GM19467 (cell line): ENCODE measurements at regions not wholly inside any gene's neighbourhood (a gene's known extent, or its start where the extent isn't known, plus 50 kb on each side); places are given as distances from the start of the nearest gene placed in this dataset.
A peak's percentile ranks its signal among the peaks of the same experiment; 100 is the strongest.

ENCODE experiments used
- ATAC-seq: cut with Tn5 transposase; IDR thresholded peaks from one replicate; pipeline ENCODE4 v1.9.1; 2021; ENCODE audit warnings: mild to moderate bottlenecking, moderate library complexity; ENCODE audit not compliant: unreplicated experiment

DNA sequence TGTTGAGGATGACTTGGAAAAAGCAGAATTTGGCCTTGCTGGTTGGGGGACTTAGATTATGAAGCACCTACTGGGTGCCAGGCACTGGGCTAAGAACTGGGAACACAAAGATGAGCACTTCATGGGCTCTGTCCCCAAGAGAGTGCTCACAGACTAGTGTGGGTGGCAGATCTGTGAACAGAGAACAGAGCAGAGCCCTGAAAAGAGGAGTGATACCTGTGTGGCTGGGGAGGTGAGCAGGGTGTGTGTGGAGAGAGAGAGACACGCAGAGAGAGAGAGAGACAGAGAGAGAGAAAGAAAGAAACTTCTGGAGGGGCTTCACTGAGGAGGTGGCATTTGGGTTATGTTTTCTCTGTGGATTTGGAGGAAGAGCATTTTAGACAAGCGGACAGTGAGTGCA is 61.1 kb upstream of the PPP2R5A start:
- no peak for ATAC-seq

DNA sequence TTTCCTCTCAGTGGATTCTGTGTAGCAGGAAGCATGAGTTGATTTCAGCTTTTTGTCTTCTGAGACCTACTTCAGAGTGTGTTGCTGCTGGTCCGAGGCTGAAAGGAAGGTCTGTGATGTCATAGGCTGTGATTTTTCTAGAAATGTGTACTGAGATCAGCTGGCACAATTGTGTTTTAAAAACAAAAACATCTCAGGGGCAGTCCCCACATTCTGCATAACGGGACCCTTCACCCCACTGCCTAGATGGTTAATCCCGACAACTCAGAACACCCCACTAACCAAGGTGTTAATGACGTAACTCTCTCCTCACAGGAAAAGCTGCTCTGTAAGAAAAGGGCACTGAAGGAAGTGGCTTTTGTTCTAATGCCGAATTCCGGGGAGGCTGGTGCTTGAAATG is 59.8 kb upstream of the PPP2R5A start:
- no peak for ATAC-seq

DNA sequence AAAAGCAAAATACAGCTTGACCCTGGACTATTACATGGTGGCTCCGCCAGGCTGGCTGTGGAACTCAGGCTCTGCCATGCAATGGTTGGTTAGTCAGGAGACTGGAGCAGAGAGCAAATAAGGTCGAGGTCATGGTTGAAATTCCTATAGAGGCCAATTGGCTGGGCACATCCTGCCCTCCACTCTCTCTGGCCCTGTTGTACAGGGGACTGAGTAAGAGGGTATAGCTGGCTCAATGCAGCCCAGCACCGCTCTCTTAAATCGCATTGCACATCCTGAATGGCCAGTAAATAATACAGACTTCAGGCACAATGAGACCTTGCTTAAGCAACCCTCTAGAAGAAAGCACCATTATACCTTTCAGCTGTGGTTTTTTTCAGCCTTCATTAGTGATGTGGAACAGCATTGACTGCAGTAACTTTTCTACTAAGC is 59.3 kb upstream of the PPP2R5A start:
- ATAC-seq: peak; percentile 54

DNA sequence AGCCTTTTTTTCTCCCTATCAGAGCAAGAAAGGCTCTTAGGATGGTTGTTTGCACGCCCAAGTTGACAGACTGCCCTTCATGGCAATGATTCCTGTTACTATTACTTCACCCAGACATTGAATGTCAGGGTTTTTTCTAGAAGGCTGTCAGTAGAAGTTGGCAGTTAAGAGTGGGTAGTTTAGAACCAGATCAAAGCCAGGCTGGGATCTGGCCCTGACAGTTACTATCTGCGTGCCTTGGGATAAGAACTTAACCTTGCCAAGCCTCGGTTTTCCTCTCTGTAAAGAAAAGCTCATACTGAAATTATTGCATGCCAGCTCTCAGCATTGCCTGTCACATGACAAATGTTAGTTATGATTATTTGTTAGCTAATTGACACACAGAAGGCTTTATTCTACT is 58.7 kb upstream of the PPP2R5A start:
- no peak for ATAC-seq

DNA sequence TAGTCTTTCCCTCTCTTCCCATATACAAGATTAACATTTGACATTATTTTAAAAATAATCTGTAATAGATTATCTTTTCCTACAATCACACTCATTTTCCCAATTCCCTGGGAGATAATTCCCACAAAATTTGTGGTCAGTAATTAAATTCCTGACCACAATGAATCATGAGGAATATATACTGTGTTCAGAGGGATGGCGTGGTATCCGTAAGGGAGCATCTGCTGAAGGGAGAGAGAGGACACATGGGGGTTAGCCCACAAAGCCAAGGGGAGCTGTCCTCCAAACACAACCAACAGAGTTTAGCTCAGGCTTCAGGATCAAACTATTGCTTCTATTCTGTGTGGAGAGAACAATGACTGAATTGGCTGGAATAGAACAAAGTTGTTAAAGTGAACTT is 57.1 kb upstream of the PPP2R5A start:
- ATAC-seq: no peak

DNA sequence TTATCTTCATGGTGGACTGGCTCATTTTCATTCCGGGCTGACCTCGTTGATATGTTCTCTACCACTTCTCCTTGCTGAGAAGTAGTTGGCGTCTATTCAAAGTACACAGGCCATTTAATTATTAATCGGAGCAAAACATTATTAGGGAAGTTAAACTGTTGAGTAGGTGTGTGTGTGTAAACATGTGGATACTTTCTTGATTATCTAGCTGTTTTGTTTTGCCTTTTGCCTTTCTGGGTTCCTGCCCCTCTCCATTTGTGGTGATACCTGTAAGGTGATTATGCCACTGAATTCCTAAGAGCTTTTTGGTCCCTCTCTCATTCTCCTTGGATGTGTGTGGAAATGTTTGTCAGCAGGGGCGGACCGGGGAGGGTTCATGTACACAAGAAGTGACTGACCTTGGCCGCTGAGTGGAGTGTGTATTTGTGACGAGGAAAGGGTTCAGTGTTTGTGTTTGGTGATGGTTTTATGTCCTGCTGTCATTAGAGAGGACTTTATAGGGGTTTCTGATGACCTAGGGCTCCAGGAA is 56.6 kb upstream of the PPP2R5A start:
- no peak for ATAC-seq

DNA sequence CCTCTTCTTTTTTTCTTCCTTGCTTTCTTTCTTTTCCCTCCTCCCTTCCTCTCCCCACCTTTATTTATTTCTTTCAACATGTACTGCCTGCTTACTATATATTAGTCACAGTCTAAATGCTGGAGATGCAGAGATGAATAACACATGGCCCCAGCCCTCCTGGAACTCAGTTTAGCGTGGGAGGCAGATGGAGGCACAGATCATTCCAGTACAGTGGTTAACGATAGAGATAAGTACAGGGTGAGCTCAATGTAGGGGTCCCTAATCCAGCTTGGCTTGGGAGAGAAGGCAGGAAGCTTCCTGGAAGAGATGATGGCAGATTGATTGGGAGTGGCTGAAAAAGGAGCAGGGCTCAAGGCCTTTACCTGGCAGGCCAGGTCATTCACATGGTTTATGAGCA is 55.6 kb upstream of the PPP2R5A start:
- ATAC-seq: no peak

DNA sequence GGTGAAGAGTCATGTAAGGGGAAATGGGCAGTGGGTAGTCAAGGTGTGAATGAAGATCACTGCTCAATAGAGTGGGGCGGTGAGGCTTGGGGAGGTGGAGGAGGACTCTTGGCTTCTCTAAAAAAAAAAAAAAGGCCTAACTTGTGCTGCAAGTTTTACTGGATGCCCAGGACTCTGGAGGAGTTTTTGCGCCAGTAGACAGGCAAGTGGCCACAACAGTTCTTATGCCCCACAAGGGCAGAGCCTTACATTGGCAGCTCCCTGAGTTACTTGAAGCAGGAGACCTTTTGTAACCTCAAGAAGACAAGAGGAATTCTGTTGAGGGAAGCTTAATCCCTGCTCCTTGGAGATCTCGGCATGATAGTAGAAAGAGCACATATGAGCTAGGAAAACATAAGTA is 54.9 kb upstream of the PPP2R5A start:
- ATAC-seq: no peak

DNA sequence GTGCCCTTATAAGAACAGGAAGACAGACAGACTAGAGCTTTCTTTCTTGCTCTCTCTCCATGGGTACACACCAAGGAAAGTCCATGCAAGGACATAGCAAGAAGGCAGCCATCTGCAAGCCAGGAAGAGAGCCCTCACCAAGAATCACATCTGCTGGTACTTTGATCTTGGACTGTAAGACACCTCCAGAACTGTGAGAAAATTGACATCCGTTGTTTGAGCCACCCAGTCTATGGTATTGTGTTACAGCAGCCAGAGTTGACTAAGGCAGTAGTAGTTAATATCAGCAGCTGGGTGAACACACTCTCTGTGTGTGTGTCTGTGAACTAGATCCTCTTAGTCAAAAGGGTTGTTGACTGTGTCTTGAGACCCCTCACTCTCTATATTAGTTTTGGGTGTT is 53.8 kb upstream of the PPP2R5A start:
- ATAC-seq: no peak

DNA sequence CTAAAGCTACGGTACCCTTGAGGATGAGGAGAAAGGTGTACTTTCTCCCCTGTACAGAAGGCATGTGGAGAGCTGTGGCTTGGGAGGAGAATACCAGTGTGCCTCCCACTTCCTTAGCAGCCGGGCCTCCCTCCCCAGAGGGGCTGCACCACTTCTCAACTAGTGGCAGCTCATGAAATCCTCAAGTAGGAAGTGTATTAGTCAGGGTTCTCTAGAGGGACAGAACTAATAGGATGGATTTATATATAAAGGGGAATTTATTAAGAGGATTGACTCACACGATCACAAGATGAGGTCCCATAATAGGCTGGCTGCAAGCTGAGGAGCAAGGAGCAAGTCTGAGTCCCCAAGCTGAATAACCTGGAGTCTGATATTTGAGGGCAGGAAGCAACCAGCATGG is 53.1 kb upstream of the PPP2R5A start:
- ATAC-seq: no peak

DNA sequence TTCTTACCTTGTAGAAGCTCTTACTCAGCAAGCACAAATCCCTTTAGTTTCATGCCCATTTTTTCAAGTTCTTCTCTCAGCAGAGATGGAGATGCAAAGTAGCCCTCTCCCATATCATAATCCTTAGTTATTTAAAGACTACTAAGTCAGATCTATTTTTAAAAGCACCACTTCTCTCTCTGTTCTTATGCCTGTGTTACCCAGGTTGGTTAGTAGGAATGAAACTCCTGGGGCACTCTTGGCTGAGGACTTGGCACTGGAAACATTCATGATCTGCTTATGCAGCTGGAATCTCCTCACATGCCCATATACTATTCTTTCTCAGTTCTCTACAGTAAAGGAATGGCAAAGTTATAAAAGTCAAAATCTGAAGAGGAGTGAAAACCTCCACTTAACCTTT is 51.9 kb upstream of the PPP2R5A start:
- no peak for ATAC-seq

DNA sequence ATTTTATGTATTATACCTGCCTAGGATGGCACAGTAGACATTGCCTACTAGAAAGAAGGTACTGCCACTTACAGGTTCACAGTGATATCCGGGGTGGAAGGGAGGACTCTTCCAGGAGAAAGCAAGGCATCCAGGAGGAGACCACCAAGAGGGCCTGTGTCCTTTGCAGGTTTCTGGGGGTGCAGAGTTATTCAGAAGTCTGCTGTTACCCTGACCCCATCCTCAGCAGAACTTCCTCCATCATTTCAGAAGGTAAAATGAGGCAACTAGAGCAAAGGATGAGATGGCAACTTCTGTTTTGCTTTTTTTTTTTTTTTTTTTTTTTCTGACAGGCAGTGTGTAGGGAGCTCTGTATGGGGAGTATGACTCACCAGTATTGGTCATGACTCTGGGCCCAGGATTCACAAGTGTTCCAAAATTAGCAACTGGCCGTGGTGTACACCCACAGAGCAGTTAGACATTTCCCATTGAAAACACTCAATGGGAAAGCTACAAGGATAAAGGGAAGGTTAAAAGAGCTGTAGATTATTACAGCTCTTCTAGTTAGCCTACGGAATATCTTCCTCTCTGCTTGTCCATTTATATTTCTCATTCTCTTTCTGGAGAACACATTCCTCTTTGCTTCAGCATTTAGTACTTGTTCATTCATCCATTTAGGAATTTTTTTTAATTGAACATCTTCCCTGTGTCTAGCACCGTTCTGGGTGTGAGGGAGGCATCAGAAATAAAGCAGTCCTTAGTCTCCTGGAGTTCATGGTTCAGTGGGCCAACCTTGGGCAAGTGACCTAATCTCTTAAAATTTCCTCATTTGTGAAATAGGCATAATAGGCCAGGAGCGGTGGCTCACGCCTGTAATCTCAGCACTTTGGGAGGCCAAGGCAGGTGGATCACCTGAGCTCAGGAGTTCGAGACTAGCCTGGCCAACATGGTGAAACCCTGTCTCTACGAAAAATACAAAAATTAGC is 50.5 kb upstream of the PPP2R5A start:
- ATAC-seq: no peak
